A549 (cell line): ENCODE measurements at regions not wholly inside any gene's neighbourhood (a gene's known extent, or its start where the extent isn't known, plus 50 kb on each side); places are given as distances from the start of the nearest gene placed in this dataset.

Experiments used
- CTCF ChIP-seq: fragments of >200 bp; sonication (Bioruptor Twin); formaldehyde crosslinking; IDR thresholded peaks from 3 replicates; pipeline ENCODE4 v1.5.1; 2016
- FOSB ChIP-seq: fragments of 250-450 bp; sonication (Bioruptor Pico); IDR thresholded peaks from 2 replicates; pipeline ENCODE4 v1.5.0; 2020; ENCODE audit warnings: mild to moderate bottlenecking, moderate library complexity
- HES2 ChIP-seq: fragments of >200 bp; sonication (Bioruptor Twin); formaldehyde crosslinking; IDR thresholded peaks from 2 replicates; pipeline ENCODE4 v1.6.1; 2016
- HMGXB4 ChIP-seq: fragments of 250-450 bp; sonication (Bioruptor Pico); IDR thresholded peaks from 2 replicates; pipeline ENCODE4 v1.5.0; 2021; ENCODE audit warnings: mild to moderate bottlenecking, moderate library complexity, borderline replicate concordance
- RAD21 ChIP-seq, 2 experiments: fragments of >200 bp in 1 of 2; sonication (Bioruptor Twin) in 1 of 2; formaldehyde crosslinking in 1 of 2; IDR thresholded peaks in 1 of 2; conservative IDR thresholded peaks in 1 of 2; 2 replicates in 1 of 2; 3 replicates in 1 of 2; pipeline ENCODE4 v1.6.1; 2012 to 2018; ENCODE audit warnings: inconsistent platforms in 1 of 2
- REST ChIP-seq: fragments of 200-600 bp; sonication (generic); IDR thresholded peaks from 2 replicates; pipeline ENCODE4 v1.6.1; 2016; ENCODE audit warnings: antibody characterized with exemption, mild to moderate bottlenecking, moderate library complexity

GRCh38 chr5:166750376-166750775 is 1541.1 kb upstream of the WWC1 start:
- TF ChIP-seq HMGXB4 (no peak), HES2 (no peak), CTCF (no peak), RAD21 (conservative IDR thresholded peaks at IDR 0.05 in 1 of 2, IDR thresholded peaks at IDR 0.05 in 1 of 2) (no peak), FOSB (CRISPR knock-in tag) (no peak), REST (no peak)
